ENCODE measurements at regions not wholly inside any gene's neighbourhood (a gene's known extent, or its start where the extent isn't known, plus 50 kb on each side); places are given as distances from the start of the nearest gene placed in this dataset.

DNA sequence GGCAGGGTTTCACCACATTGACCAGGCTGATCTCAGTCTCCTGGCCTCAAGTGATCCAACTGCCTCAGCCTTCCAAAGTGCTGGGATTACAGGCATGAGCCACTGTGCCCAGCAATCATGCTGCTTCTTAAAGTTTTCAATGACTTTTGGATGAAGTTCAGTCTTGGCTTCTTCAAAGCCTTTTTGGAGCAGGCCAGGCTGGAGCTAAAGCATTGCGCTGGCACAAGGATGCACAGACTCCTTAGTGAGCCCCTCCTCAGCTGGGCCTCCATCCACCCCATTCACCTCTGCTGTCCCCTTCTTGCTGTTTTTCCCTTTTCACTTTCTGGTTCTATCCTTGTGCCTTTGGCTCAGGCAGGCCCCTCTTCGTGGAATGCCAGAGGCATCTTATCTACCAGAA lies 638.6 kb downstream of the TYW1 start (continued):
- TF ChIP-seq ZNF462 (CRISPR knock-in tag; IDR thresholded peaks at IDR 0.05) (no peak), CREB1 (CRISPR knock-in tag; IDR thresholded peaks at IDR 0.05; ENCODE audit: low read depth) (no peak), POLR2AphosphoS5 (IDR thresholded peaks at IDR 0.05; ENCODE audit: low read depth) (no peak)

DNA sequence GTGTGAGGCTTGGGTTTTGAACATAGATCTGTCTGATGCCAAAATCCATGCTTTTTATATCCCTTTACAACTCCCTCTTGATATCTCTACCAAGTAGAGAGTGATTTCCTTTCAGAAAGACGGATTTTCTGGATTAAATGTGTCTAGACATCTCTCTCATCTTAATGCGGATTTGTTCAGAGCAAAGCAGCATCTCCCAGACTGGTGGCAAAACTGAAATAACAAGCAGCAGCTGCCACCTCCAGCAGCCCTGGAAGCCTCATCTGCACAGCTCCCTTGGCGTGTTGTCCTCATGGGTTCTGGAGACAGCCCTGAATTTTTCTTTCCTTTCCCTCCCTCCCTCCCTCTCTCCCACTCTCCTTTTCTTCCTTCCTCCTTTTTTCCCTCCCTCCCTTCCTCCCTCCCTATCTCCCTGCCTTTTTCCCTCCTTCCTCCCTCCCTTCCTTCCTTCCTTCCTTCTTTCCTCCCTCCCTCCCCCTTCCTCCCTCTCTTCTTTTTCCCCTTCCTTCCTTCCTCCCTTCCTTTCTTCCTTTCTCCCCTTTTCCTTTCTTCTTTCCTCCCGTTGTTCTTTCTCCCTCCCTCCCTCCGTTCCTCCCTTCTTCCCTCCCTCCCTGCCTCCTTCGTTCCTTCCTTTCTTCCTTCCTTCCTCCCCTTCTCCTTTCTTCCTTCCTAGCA lies 639.9 kb downstream of the TYW1 start:
- Histone ChIP-seq H3K4me3 (no peak overlapping the region), H3K36me3 (ENCODE audit: insufficient read depth) (no peaks in the 10 kb centered on the region; the same call in 1 of the 2 replicates), H3K79me2 (replicated peaks; ENCODE audit: insufficient read depth) (no peaks in the 10 kb centered on the region), H3F3A (replicated peaks; ENCODE audit: low read depth) (no peaks in the 10 kb centered on the region), H4K20me1 (replicated peaks; ENCODE audit: insufficient read depth) (no peaks in the 10 kb centered on the region), H3K27ac (ENCODE audit: low read depth) (no peak overlapping the region), H3K9me2 (ENCODE audit: insufficient read depth) (no peaks in the 10 kb centered on the region), H3K4me1 (ENCODE audit: insufficient read depth) (no peaks in the 10 kb centered on the region), H2AFZ (no peak overlapping the region), H3K4me2 (no peak overlapping the region), H3K27me3 (ENCODE audit: insufficient read depth) (no peaks in the 10 kb centered on the region)
- H3K9me3 Mint-ChIP-seq, result peaks cover 33% of the 10 kb centered on the region
- no peaks in the 10 kb centered on the region for H3K4me1 Mint-ChIP-seq
- ATAC-seq (no peak), DNase-seq (ENCODE audit: low spot score) (no peak)
- H3K27me3 Mint-ChIP-seq (ENCODE audit: insufficient read depth, low read depth, poor library complexity), result peaks cover 1% of the 10 kb centered on the region
- H3K27ac Mint-ChIP-seq, result no peak overlapping the region
- H3K4me3 Mint-ChIP-seq, result no peak overlapping the region
- H3K36me3 Mint-ChIP-seq (ENCODE audit: low read depth), result peaks cover 32% of the 10 kb centered on the region; the same call in 2 of the 3 replicates
- TF ChIP-seq ZNF331 (CRISPR knock-in tag; IDR thresholded peaks at IDR 0.05; ENCODE audit: low read depth) (no peak), CREB1 (CRISPR knock-in tag; IDR thresholded peaks at IDR 0.05; ENCODE audit: low read depth) (no peak), EZH2 (IDR thresholded peaks at IDR 0.05; ENCODE audit: low read depth, unreplicated experiment) (no peak), CTCF (conservative IDR thresholded peaks at IDR 0.05; ENCODE audit: low read depth in 2 of 2) (no peak), ZNF114 (CRISPR knock-in tag; IDR thresholded peaks at IDR 0.05) (no peak), NANOG (IDR thresholded peaks at IDR 0.05; ENCODE audit: borderline replicate concordance) (no peak), JUNB (IDR thresholded peaks at IDR 0.05; ENCODE audit: unreplicated experiment) (no peak), EZH2phosphoT487 (IDR thresholded peaks at IDR 0.05; ENCODE audit: unreplicated experiment) (no peak)
- TF ChIP-seq, protein P1, sequence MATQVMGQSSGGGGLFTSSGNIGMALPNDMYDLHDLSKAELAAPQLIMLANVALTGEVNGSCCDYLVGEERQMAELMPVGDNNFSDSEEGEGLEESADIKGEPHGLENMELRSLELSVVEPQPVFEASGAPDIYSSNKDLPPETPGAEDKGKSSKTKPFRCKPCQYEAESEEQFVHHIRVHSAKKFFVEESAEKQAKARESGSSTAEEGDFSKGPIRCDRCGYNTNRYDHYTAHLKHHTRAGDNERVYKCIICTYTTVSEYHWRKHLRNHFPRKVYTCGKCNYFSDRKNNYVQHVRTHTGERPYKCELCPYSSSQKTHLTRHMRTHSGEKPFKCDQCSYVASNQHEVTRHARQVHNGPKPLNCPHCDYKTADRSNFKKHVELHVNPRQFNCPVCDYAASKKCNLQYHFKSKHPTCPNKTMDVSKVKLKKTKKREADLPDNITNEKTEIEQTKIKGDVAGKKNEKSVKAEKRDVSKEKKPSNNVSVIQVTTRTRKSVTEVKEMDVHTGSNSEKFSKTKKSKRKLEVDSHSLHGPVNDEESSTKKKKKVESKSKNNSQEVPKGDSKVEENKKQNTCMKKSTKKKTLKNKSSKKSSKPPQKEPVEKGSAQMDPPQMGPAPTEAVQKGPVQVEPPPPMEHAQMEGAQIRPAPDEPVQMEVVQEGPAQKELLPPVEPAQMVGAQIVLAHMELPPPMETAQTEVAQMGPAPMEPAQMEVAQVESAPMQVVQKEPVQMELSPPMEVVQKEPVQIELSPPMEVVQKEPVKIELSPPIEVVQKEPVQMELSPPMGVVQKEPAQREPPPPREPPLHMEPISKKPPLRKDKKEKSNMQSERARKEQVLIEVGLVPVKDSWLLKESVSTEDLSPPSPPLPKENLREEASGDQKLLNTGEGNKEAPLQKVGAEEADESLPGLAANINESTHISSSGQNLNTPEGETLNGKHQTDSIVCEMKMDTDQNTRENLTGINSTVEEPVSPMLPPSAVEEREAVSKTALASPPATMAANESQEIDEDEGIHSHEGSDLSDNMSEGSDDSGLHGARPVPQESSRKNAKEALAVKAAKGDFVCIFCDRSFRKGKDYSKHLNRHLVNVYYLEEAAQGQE (IDR thresholded peaks at IDR 0.05; ENCODE audit: unreplicated experiment), result no peak
- TF ChIP-seq, protein P2, sequence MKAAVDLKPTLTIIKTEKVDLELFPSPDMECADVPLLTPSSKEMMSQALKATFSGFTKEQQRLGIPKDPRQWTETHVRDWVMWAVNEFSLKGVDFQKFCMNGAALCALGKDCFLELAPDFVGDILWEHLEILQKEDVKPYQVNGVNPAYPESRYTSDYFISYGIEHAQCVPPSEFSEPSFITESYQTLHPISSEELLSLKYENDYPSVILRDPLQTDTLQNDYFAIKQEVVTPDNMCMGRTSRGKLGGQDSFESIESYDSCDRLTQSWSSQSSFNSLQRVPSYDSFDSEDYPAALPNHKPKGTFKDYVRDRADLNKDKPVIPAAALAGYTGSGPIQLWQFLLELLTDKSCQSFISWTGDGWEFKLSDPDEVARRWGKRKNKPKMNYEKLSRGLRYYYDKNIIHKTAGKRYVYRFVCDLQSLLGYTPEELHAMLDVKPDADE (IDR thresholded peaks at IDR 0.05), result no peak
